ENCODE measurements at regions not wholly inside any gene's neighbourhood (a gene's known extent, or its start where the extent isn't known, plus 50 kb on each side); places are given as distances from the start of the nearest gene placed in this dataset.

DNA sequence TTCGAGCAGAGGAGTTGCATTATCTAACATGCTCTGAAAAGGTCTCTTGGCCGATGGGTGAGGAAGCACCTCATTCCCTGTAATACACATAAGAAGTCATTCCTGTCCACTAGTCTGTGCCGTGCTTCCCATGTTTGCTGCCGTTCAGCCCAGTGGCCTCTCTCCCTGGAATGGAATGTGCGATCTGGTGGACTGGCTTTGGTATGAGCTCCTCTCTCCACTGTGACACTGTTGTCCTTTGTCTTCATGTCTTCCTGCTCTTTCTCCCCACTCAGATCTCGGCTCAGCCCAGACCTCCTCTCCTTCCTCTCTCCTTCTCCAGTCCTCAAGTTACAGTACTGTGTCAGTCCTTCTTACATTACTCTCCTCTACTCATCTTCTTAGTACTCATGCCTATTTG is 192.8 kb upstream of the KLF6 start:
- Histone ChIP-seq H3K4me1 (ENCODE audit: control insufficient read depth, insufficient read depth, low read length) (no peaks in the 10 kb centered on the region), H3K36me3 (ENCODE audit: control insufficient read depth, insufficient read depth, low read length) (no peaks in the 10 kb centered on the region), H3K4me3 (ENCODE audit: low read length) (no peak overlapping the region), H3K9ac (ENCODE audit: low read length) (no peak overlapping the region), H3K27me3 (ENCODE audit: control insufficient read depth, insufficient read depth, low read length) (no peaks in the 10 kb centered on the region), H3K9me3 (ENCODE audit: control insufficient read depth, low read length) (no peaks in the 10 kb centered on the region)

DNA sequence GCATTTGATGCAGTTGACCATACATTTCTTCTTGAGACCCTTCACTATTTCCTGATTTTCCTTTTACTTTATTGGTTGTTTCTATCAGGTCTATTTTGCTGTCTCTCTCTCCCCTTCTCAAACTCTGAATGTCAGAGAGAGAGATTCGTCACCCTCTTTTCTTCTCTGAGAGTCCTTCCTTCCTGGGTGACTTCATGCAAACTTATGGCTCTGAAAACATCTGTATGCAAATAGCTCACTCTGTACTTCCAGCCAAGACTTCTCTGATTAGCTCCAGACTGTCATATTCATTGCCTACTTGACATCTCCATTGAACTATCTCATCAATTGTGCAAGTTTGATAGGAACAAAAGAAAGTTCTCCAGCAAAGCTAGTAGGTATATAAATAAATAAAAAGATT is 191.7 kb upstream of the KLF6 start:
- H3K27me3 ChIP-seq (ENCODE audit: control insufficient read depth, insufficient read depth, low read length): no peaks in the 10 kb centered on the region
- no peaks in the 10 kb centered on the region for H3K9me3 ChIP-seq (ENCODE audit: control insufficient read depth, low read length)
- H3K4me1 ChIP-seq (ENCODE audit: control insufficient read depth, insufficient read depth, low read length): no peaks in the 10 kb centered on the region
- no peak overlapping the region for H3K4me3 ChIP-seq (ENCODE audit: low read length)
- no peaks in the 10 kb centered on the region for H3K36me3 ChIP-seq (ENCODE audit: control insufficient read depth, insufficient read depth, low read length)
- H3K9ac ChIP-seq (ENCODE audit: low read length): no peak overlapping the region

DNA sequence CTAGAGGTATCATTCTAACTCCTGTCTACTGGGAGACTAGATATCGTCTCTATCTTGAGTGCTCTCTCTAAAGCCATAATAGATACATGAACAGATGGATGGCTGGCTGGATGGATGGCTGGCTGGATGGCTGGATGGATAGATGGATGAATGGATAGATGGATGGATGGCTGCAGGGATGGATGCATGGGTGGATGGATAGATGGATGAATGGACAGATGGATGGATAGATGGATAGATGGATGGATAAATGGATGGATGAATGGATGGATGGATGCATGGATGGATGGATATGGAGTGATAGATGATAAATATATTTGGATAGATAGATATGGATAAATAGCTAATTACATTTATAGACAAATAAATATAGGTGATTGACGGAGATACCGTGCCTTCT is 191.2 kb upstream of the KLF6 start:
- Histone ChIP-seq H3K27me3 (ENCODE audit: control insufficient read depth, insufficient read depth, low read length) (no peaks in the 10 kb centered on the region), H3K9ac (ENCODE audit: low read length) (no peak overlapping the region), H3K9me3 (ENCODE audit: control insufficient read depth, low read length) (no peaks in the 10 kb centered on the region), H3K4me1 (ENCODE audit: control insufficient read depth, insufficient read depth, low read length) (no peaks in the 10 kb centered on the region), H3K4me3 (ENCODE audit: low read length) (no peak overlapping the region), H3K36me3 (ENCODE audit: control insufficient read depth, insufficient read depth, low read length) (no peaks in the 10 kb centered on the region)

DNA sequence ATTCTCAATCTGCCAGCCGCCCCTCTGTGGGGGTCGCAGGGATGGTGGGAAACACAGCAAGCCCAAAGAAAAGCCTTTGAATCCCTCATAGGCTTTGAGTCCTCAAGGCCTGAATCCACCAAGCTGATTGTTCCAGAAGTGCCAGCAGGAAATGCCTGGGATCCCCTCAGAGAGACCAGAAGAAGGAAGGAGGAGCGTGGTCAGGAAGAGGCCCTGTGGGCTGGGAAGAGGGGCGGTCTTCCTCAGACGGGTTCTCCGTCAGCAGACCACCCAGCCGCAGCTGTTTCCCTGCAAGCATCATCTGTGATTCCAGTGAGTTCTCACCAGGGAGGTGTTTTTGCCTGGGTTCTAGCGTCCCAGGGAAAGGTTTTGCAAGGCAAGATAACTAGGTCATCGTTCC is 190.0 kb upstream of the KLF6 start:
- H3K9me3 ChIP-seq (ENCODE audit: control insufficient read depth, low read length): no peaks in the 10 kb centered on the region
- no peak overlapping the region for H3K9ac ChIP-seq (ENCODE audit: low read length)
- no peaks in the 10 kb centered on the region for H3K36me3 ChIP-seq (ENCODE audit: control insufficient read depth, insufficient read depth, low read length)
- no peak overlapping the region for H3K4me3 ChIP-seq (ENCODE audit: low read length)
- no peaks in the 10 kb centered on the region for H3K27me3 ChIP-seq (ENCODE audit: control insufficient read depth, insufficient read depth, low read length)
- H3K4me1 ChIP-seq (ENCODE audit: control insufficient read depth, insufficient read depth, low read length): peaks cover 2% of the 10 kb centered on the region

DNA sequence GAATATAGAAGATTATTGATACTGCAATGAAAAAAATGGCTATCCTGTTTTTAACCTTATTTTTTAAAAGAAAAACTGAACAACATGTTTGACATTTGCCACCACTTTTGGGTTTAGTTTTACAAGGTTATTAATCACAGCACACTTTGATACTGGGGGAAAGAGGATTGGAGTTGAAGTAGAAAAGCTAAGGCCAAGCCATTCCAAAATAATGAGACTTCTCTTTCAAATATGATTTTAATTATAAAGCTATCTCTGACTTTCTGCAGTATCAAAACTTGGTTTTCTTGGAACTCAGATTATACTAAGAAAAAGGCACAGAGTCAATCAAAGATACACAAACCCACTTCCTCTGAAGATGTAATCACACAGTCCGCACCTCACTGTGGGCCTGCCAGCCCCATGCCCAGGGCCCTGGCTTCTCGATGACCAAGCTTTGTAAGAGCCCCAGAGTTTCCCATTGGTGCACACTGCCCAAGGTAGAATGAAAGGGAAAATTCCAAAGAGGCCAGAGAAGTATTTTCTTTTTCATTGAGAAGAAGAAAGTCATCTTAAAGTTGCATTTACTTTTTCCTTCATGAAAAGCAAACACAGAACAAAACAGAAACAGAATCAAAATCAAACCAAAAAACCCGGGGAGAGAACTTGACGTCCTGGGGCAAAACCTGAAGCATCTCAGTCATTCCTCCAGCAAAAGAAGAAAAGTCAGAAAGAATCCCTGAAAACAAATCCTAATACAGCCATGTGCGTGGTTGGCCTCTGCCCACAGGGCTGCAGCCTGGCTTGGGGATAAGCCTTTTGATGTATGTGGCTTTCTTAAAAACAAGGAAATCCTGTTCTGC is 187.7 kb upstream of the KLF6 start:
- H3K4me1 ChIP-seq (ENCODE audit: control insufficient read depth, insufficient read depth, low read length): peaks cover 10% of the 10 kb centered on the region

DNA sequence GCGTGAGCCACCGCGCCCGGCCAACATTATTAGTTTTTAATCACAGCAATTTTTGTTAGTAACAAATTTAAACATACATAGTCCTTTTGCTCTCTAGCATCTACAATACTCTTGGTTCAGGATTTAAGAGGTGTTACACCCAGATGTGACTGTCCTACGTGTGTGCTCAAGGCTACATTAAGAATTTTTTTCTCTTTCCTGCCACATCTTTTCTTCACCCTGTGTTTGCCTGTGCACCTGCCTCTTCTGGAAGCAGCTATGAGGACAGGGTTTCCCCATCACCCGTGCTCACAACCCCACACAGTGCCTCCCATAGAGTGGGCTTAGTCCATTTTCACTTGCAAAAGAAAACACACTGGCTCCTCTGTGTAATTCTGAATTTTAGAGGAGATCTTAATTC is 186.7 kb upstream of the KLF6 start:
- H3K9ac ChIP-seq (ENCODE audit: low read length): no peak overlapping the region
- H3K27me3 ChIP-seq (ENCODE audit: control insufficient read depth, insufficient read depth, low read length): no peaks in the 10 kb centered on the region
- peaks cover 10% of the 10 kb centered on the region for H3K4me1 ChIP-seq (ENCODE audit: control insufficient read depth, insufficient read depth, low read length)
- no peak overlapping the region for H3K4me3 ChIP-seq (ENCODE audit: low read length)
- no peaks in the 10 kb centered on the region for H3K9me3 ChIP-seq (ENCODE audit: control insufficient read depth, low read length)
- no peaks in the 10 kb centered on the region for H3K36me3 ChIP-seq (ENCODE audit: control insufficient read depth, insufficient read depth, low read length)

More for the DNA sequence above, 187.7 kb upstream of the KLF6 start:
- no peaks in the 10 kb centered on the region for H3K36me3 ChIP-seq (ENCODE audit: control insufficient read depth, insufficient read depth, low read length)
- no peaks in the 10 kb centered on the region for H3K9me3 ChIP-seq (ENCODE audit: control insufficient read depth, low read length)
- no peak overlapping the region for H3K9ac ChIP-seq (ENCODE audit: low read length)
- no peak overlapping the region for H3K4me3 ChIP-seq (ENCODE audit: low read length)
- H3K27me3 ChIP-seq (ENCODE audit: control insufficient read depth, insufficient read depth, low read length): no peaks in the 10 kb centered on the region

DNA sequence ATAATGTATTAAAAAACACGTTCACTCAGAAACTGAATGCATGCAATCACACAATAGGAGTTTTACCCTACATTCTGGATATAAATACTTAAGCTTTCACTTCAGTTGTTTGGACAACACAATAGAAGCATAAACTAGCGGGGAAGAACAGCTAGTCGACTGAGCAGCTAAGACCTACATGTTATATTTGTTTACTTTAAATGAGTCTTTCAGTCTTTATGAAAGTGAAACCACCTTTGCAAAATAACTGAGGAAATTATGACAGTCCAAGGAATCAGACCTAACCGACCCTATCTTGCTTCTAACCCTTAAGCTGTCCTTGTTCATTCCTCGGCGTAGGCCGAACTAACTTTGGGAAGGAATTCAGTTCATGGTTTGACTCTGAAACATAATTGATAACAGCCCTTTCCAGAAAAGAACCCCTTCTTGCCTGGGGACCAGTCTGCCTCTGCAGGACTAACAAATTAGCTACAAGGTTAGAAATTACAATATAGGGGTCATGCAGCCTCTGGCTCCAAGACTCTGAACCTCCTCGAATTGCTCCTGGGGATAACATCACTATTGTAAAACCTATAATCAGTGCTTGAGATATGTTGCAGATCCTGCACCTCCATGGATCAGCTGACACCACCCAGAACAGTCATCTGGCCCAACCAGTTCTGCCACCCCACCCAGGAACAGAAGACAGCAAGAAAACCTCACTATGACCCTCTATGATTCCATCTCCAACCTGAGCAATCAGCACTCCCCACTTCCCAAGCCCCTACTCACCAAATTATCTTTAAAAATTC is 185.1 kb upstream of the KLF6 start:
- Histone ChIP-seq H3K36me3 (ENCODE audit: control insufficient read depth, insufficient read depth, low read length) (no peaks in the 10 kb centered on the region), H3K4me1 (ENCODE audit: control insufficient read depth, insufficient read depth, low read length) (peaks cover 10% of the 10 kb centered on the region), H3K27me3 (ENCODE audit: control insufficient read depth, insufficient read depth, low read length) (no peaks in the 10 kb centered on the region), H3K9me3 (ENCODE audit: control insufficient read depth, low read length) (no peaks in the 10 kb centered on the region), H3K9ac (ENCODE audit: low read length) (no peak overlapping the region), H3K4me3 (ENCODE audit: low read length) (no peak overlapping the region)

DNA sequence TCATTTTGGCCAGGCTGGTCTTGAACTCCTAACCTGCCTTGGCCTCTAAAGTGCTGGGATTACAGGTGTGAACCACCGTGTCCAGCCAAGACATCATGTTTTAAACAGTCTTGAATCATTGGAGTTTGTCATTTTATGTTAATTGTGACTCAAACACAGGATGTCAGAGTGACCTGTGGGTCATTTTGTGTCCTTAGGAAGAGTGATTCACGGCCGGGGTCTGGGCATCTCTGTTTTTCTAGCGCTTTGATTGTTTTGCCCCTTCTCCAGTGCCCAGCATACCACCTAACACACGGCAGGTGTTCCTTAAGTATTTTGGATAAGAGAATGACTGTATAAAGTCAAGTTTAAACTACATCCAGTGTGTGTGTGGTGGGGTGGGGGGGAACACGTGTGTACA is 183.7 kb upstream of the KLF6 start:
- no peak overlapping the region for H3K9ac ChIP-seq (ENCODE audit: low read length)
- peaks cover 17% of the 10 kb centered on the region for H3K4me1 ChIP-seq (ENCODE audit: control insufficient read depth, insufficient read depth, low read length)
- no peaks in the 10 kb centered on the region for H3K9me3 ChIP-seq (ENCODE audit: control insufficient read depth, low read length)
- H3K36me3 ChIP-seq (ENCODE audit: control insufficient read depth, insufficient read depth, low read length): no peaks in the 10 kb centered on the region
- no peaks in the 10 kb centered on the region for H3K27me3 ChIP-seq (ENCODE audit: control insufficient read depth, insufficient read depth, low read length)
- H3K4me3 ChIP-seq (ENCODE audit: low read length): no peak overlapping the region

DNA sequence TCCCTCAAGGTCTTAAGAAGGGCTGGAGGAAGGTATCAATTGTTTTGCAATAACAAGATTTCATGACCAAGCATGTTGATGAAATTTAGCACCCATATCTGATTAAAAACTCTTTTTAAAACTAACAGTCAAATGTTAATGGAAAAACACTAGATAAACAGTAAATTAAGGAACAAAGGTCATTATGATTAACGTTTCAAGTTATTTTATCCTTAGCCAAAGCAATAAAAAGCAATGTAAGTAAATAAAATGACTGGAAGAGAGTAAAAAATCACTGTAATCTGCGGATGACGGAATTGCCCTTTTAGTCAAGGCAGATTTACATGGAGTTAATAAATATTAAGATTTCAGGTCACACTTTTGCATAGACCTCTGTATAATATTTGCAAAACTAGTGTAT is 179.5 kb upstream of the KLF6 start:
- peaks cover 21% of the 10 kb centered on the region for H3K4me1 ChIP-seq (ENCODE audit: control insufficient read depth, insufficient read depth, low read length)
- H3K9ac ChIP-seq (ENCODE audit: low read length): no peak overlapping the region
- H3K4me3 ChIP-seq (ENCODE audit: low read length): no peak overlapping the region
- no peaks in the 10 kb centered on the region for H3K36me3 ChIP-seq (ENCODE audit: control insufficient read depth, insufficient read depth, low read length)
- no peaks in the 10 kb centered on the region for H3K9me3 ChIP-seq (ENCODE audit: control insufficient read depth, low read length)
- H3K27me3 ChIP-seq (ENCODE audit: control insufficient read depth, insufficient read depth, low read length): no peaks in the 10 kb centered on the region

DNA sequence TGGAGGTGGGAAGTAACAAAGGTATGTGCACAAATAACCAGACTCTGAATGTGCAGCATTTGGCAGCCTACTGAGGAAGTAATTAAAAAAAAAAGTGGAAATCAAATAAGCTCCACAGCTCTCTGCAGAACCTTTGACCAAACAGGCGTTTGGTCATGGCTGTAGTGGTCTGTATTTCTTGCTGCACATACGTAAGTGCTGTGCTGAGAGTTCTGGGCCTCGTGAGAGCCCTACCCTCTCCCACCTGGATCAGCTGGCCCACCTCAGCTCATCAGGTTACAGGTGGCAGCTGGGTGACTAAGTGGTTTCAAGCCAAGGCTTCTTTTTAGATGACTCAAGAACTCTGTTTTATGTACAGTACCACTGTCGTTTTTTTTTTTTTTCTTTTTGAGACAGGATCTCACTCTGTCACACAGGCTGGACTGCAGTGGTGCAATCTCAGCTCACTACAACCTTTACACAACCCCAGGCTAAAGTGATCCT is 178.2 kb upstream of the KLF6 start:
- no peak overlapping the region for H3K9ac ChIP-seq (ENCODE audit: low read length)
- H3K9me3 ChIP-seq (ENCODE audit: control insufficient read depth, low read length): no peaks in the 10 kb centered on the region
- peaks cover 18% of the 10 kb centered on the region for H3K4me1 ChIP-seq (ENCODE audit: control insufficient read depth, insufficient read depth, low read length)
- H3K27me3 ChIP-seq (ENCODE audit: control insufficient read depth, insufficient read depth, low read length): no peaks in the 10 kb centered on the region
- no peaks in the 10 kb centered on the region for H3K36me3 ChIP-seq (ENCODE audit: control insufficient read depth, insufficient read depth, low read length)
- H3K4me3 ChIP-seq (ENCODE audit: low read length): no peak overlapping the region

DNA sequence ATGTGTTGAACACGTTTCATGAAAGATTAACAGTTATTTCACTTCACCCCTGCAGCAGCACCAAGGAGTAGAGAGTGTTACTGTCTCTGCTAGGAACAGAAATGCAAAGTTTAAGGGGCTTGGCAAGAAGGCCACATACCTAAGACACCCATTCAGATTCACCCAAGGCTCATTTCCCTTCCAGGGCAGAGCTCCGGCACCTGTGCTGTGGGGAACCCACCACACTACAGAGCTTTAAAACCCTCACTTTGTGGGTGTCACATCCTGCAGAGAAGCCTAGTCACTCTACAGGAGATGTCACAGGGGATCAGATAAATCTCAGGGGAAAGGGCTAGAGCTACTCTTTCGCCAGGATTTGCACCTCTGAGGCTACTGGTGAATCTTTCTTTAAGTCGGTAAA is 176.1 kb upstream of the KLF6 start:
- H3K4me3 ChIP-seq (ENCODE audit: low read length): no peak overlapping the region
- peaks cover 18% of the 10 kb centered on the region for H3K4me1 ChIP-seq (ENCODE audit: control insufficient read depth, insufficient read depth, low read length)
- H3K9ac ChIP-seq (ENCODE audit: low read length): no peak overlapping the region
- no peaks in the 10 kb centered on the region for H3K36me3 ChIP-seq (ENCODE audit: control insufficient read depth, insufficient read depth, low read length)
- H3K27me3 ChIP-seq (ENCODE audit: control insufficient read depth, insufficient read depth, low read length): no peaks in the 10 kb centered on the region
- H3K9me3 ChIP-seq (ENCODE audit: control insufficient read depth, low read length): no peaks in the 10 kb centered on the region

DNA sequence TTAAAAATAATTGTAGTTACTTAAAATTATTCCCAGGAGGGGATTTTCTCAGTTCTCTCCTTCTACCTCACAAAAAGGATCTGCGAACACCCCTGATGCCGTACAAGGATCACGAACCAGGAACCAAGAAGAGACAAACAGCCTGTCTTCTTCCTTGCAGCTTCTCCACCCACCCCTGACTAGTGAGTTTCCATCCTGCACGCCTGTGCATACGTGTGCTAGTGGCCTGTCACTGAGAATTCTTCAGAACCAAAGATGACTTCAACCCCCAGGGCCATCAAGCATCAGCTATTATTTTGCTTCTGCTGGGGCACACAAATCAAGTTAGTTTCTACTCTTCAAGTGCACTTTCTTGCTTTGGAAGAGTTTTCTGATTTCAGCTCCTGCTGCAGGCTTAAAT is 175.5 kb upstream of the KLF6 start:
- Histone ChIP-seq H3K4me3 (ENCODE audit: low read length) (no peak overlapping the region), H3K9me3 (ENCODE audit: control insufficient read depth, low read length) (no peaks in the 10 kb centered on the region), H3K9ac (ENCODE audit: low read length) (no peak overlapping the region), H3K36me3 (ENCODE audit: control insufficient read depth, insufficient read depth, low read length) (no peaks in the 10 kb centered on the region), H3K27me3 (ENCODE audit: control insufficient read depth, insufficient read depth, low read length) (no peaks in the 10 kb centered on the region), H3K4me1 (ENCODE audit: control insufficient read depth, insufficient read depth, low read length) (peaks cover 18% of the 10 kb centered on the region)
